Stimulated activated effector memory CD8-positive, alpha-beta T cell treated with anti-CD3 and anti-CD28 coated beads, Interleukin-12 subunit alpha, Interleukin-12 subunit beta, amount 100 ng/mL, for 72 hours (primary cell): ENCODE measurements at regions not wholly inside any gene's neighbourhood (a gene's known extent, or its start where the extent isn't known, plus 50 kb on each side); places are given as distances from the start of the nearest gene placed in this dataset.
"Not testable (repeated sequence)": the region's sequence is repeated elsewhere in the genome, so short reads cannot be mapped to it uniquely, and the experiment has no call there.

Experiments
- ATAC-seq: fragments of 150-1000 bp; cut with Tn5 transposase; 2 replicates; pipeline ENCODE4 v1.10.0; 2021
- DNase-seq, 2 donors: peaks; one replicate each; pipeline ENCODE4 v3.0.0; 2021 to 2022; ENCODE audit warnings: low spot score in 2 of 2
- H3K27ac Mint-ChIP-seq: one replicate; pipeline ENCODE4 v1.8.0; 2022; ENCODE audit warnings: mild to moderate bottlenecking, mixed read lengths
- H3K36me3 Mint-ChIP-seq: one replicate; pipeline ENCODE4 v1.8.0; 2022; ENCODE audit warnings: mild to moderate bottlenecking, mixed read lengths
- H3K4me1 Mint-ChIP-seq: one replicate; pipeline ENCODE4 v1.8.0; 2022; ENCODE audit warnings: mixed read lengths
- H3K4me3 Mint-ChIP-seq: one replicate; pipeline ENCODE4 v1.8.0; 2022; ENCODE audit warnings: mild to moderate bottlenecking, mixed read lengths
- H3K9me3 Mint-ChIP-seq: one replicate; pipeline ENCODE4 v1.8.0; 2022; ENCODE audit warnings: mixed read lengths

DNA sequence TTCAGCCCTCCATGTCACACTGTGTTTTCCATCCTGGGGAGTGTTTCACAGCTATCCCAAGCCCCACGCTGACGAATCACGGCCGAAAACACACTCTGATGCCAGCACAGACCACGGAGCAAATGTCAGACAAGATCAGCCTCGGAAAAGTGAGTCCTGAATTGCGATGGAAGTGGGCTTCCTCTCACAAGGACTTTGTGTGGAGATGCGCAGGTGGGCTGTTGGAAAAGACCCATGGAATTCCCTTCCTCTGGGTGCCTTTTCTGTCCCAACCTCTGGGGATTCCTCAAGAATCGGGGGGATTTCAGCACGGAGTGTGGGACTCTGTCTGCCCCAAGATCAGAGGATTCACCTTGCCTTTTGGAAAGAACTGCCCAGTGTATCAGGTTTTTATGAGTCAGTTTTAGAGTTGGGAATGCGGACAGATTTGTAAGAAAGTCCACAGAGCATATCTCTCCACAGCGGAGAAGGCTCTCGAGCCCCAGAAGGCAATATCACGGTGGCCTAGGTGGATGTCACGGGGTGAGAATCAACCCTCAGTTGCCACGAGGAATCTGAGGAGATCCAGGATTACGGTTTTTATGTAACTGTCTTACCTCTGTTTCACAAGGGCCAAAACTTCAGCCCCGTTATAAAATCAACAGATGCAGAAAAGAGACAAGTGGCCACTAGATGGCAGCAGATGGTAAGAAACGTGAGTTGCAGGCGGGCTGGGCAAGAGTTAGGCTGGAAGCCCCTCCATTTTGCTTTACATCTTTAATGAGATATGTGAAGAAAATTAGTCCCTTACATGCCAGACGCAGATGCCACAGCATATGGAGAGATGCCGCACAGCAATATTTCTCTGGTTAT, 201.9 kb downstream of the DAD1 start:
- DNase-seq (peak in 1 of 2 donors; percentile 1), ATAC-seq (no peak)
- no peaks in the 10 kb centered on the region for H3K4me1 Mint-ChIP-seq
- no peaks in the 10 kb centered on the region for H3K9me3 Mint-ChIP-seq
- H3K27ac Mint-ChIP-seq, result no peak overlapping the region
- H3K36me3 Mint-ChIP-seq, result no peaks in the 10 kb centered on the region
- no peak overlapping the region for H3K4me3 Mint-ChIP-seq

DNA sequence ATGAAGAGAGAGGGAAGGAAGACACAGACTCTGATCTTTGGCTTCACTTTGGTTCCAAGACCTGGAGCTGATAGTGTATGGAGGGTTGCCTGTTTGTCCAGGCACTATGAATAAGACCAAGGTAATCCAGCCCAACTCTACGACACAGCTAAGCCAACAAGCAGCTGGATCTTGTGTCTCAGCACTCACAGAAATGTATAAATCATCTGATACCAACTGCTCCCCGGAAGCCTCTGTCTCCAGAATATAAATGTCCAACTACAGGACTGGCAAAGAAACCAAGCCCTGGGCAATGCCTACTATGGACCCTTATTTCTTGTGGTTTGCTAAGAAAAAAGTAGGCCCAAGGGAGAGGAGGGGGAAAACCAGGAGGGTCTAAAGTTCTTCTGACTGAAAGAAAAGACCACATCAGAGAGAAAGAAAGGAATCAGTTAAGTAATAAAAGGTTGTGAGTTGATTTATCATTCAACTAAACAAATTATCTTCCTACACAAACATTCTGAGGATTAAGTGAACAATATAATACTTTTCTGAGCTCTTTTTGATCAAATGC, 204.0 kb downstream of the DAD1 start:
- DNase-seq (no peak), ATAC-seq (no peak)
- H3K36me3 Mint-ChIP-seq, result no peaks in the 10 kb centered on the region
- H3K27ac Mint-ChIP-seq, result no peak overlapping the region
- no peaks in the 10 kb centered on the region for H3K9me3 Mint-ChIP-seq
- H3K4me1 Mint-ChIP-seq, result no peaks in the 10 kb centered on the region
- H3K4me3 Mint-ChIP-seq, result no peak overlapping the region

DNA sequence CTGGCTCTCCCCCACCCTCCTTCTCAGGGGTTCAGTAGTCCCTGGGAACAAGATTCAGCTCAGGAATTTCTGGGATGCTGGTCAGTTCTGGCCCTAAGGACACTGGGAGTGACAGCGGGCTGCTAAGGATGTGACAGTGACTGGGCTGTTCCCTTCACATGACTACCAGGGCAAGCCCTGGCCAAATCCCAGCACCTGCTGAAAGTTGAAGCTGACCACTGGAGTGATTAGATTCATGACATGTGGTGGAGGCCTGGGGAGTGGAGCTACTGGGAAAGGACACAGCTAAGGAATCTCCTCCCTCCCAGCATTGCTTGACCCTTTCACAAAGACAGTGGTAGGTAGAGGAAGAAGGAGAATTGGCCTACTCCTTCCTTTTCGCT, 204.9 kb downstream of the DAD1 start:
- no peak for DNase-seq
- H3K27ac Mint-ChIP-seq, result no peak overlapping the region
- no peaks in the 10 kb centered on the region for H3K36me3 Mint-ChIP-seq
- ATAC-seq, result no peak
- no peak overlapping the region for H3K4me3 Mint-ChIP-seq
- no peaks in the 10 kb centered on the region for H3K9me3 Mint-ChIP-seq
- no peaks in the 10 kb centered on the region for H3K4me1 Mint-ChIP-seq

DNA sequence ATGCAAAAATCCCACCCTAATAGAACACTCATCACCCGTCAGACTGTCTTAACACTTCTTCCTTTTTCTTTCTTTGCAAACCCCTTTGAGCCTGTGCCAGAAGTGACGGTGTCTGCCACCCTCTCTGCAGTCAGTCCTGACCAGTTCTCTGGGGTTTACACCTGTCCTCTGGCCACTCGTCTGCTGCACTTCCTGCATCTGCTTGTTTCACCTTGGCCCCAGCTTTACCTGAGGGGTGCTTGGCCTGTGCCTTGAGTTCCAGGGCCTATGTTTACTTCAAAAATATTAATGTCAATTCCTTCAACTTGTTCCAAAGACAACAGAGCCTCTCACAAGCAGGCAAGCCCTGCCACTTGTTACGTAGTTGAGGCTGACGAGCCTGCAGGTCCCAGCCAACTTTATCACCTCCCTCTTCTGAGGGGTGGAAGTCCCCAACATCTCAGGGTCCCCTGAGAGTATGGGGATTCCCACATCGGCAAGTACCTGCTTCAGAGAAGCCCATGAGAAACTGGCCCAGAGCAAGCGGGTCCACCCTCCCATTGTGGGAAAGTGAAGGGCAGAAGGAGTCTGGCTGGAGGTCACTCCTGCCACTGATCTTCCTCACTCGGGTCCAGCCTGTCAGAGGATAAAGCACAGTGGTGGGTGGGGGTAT, 205.4 kb downstream of the DAD1 start:
- ATAC-seq (peak; percentile 48), DNase-seq (no peak)
- Mint-ChIP-seq H3K36me3 (no peaks in the 10 kb centered on the region), H3K4me1 (no peaks in the 10 kb centered on the region), H3K27ac (peak overlapping the region; percentile 40), H3K4me3 (no peak overlapping the region), H3K9me3 (no peaks in the 10 kb centered on the region)

DNA sequence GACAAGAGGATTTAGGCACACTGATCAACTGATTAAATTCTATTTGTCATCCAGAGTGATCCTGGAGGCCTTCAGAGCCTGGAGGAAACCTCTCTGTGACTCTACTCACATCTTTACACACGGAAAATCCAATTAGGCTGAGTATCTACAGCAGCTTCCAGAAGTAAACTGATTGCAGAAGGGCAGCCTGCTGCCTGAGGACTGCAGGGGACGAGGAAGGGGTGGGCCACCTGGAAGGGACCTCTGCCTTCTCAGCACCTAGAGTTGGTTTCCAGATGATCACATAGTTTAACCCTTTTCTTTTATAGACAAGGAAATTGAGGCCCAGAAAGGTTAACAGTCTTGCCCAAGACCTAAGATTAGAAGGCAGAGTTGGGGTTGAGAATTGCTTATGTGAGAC, 206.1 kb downstream of the DAD1 start:
- no peak for DNase-seq
- Mint-ChIP-seq H3K9me3 (no peaks in the 10 kb centered on the region), H3K4me3 (no peak overlapping the region), H3K4me1 (no peaks in the 10 kb centered on the region), H3K27ac (peak overlapping the region; percentile 40), H3K36me3 (no peaks in the 10 kb centered on the region)
- no peak for ATAC-seq

DNA sequence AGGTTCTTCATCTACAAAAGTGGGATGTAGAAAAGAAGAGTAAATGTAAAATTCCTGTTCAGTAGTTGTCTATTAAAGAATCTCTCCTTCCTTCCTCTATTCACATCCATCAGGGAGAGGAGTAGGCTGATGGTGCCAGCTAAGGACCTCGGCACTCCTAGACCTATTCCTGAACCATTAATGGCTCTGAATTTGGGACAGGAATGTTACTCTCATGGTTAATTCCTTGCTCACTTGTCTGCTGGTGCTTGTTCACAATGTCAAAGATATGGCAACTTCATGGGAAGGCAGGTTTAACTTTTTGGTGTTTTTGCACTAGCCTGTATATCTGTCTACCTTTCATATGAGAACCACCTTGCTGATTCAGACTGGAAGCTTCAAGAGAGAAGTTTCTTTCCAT, 206.6 kb downstream of the DAD1 start:
- no peak for ATAC-seq
- H3K4me3 Mint-ChIP-seq, result no peak overlapping the region
- H3K9me3 Mint-ChIP-seq, result no peaks in the 10 kb centered on the region
- H3K36me3 Mint-ChIP-seq, result no peaks in the 10 kb centered on the region
- no peaks in the 10 kb centered on the region for H3K4me1 Mint-ChIP-seq
- DNase-seq, result no peak
- H3K27ac Mint-ChIP-seq, result no peak overlapping the region

DNA sequence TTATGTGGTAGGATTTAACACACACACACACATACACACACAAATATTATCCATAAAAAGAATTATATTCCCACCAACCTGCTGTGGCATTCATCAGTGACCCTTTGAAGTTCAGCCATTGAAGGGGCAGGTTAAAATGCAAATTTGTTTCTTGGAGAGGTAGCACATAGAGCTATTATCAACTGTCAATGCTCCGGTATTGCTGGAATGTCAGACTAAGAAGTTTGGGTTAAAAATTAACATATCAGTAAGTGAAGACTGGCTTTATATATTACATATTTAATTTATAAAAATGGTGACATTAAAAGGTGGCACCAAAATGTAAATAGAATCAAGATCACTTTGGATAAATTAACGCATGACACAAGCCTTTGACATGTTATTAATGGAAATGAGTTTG, 207.3 kb downstream of the DAD1 start:
- Mint-ChIP-seq H3K27ac (no peak overlapping the region), H3K36me3 (no peaks in the 10 kb centered on the region), H3K4me1 (no peaks in the 10 kb centered on the region), H3K4me3 (no peak overlapping the region), H3K9me3 (no peaks in the 10 kb centered on the region)
- ATAC-seq, result no peak
- DNase-seq, result no peak

DNA sequence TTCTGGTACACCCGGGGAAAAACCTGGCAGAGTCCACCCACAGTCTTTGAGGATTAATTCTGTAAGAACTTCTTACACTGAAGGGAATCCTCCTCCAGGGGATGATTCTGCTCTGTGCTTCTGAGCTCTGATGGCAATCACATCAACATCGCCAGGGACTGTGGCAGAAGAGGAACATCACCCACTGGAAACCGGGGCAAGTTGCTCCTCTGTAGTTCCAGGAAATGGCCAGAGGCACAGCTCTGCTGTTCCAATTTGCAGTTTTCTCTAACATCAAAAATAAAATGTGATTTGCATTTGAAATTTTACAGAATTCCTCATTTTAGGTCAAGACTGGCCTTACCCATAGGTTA, 207.6 kb downstream of the DAD1 start:
- ATAC-seq (no peak), DNase-seq (no peak)
- no peak overlapping the region for H3K4me3 Mint-ChIP-seq
- no peaks in the 10 kb centered on the region for H3K4me1 Mint-ChIP-seq
- no peak overlapping the region for H3K27ac Mint-ChIP-seq
- H3K9me3 Mint-ChIP-seq, result no peaks in the 10 kb centered on the region
- no peaks in the 10 kb centered on the region for H3K36me3 Mint-ChIP-seq

DNA sequence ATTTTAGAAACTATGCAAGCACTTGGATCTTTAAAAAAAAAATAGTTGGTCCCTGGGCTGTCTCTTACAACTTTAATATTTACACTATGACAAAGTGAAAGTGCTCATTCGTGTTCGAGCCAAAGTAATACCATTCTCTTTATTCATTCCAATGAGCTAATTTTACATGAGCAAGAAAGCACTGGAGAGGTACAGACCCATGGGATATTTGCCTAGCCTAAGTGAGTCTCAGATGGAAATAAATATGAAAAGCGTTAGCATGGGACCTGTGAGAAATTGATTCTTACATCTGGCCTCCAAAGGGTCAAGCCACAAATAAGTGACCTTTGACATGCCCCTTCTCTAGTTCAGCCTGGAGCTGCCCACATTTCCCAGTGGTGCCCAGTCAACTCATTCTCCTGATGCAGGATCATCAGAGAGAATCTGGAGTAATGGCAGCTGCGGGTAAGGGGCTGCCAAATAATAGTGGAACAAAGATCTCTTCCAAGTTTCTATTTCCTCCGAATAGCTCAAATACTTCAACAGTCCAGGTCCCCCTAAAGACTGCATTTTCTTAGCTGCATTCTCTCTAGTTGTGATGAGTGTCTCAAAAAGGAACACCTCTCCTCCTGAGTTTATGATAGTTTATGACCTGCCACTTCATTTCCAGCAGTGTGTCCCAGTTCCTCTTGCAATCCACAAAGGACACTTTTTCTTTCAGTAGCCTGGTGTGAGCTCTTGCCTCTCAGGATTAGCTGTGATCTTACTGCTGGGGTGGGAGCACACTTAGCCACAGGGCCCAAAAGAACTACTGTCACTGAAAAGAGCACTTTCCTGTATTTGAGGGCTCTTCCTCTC, 208.2 kb downstream of the DAD1 start:
- no peak for ATAC-seq
- Mint-ChIP-seq H3K36me3 (no peaks in the 10 kb centered on the region), H3K27ac (no peak overlapping the region), H3K4me3 (no peak overlapping the region), H3K9me3 (no peaks in the 10 kb centered on the region), H3K4me1 (no peaks in the 10 kb centered on the region)
- DNase-seq, result no peak

DNA sequence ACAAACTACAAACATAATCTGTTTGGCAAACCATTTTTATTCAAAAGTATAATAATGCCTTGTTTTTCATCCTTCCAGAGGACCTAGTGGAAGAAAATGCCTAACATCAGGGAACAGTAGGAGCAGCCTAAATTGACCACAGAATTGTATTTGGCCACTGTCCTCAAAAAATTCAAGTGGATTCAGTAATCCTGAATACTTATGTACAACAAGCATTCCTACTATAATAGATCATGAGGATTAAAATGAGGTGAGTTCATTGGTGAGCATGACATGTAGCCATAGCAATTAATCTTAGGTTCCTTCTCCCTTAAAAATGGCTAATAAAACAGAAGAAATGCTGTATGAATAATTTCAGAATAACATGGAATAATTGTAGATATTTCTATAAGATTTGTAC, 209.3 kb downstream of the DAD1 start:
- H3K9me3 Mint-ChIP-seq, result no peaks in the 10 kb centered on the region
- no peak overlapping the region for H3K4me3 Mint-ChIP-seq
- no peak overlapping the region for H3K27ac Mint-ChIP-seq
- DNase-seq, result no peak
- ATAC-seq, result no peak
- H3K36me3 Mint-ChIP-seq, result no peaks in the 10 kb centered on the region
- no peaks in the 10 kb centered on the region for H3K4me1 Mint-ChIP-seq

DNA sequence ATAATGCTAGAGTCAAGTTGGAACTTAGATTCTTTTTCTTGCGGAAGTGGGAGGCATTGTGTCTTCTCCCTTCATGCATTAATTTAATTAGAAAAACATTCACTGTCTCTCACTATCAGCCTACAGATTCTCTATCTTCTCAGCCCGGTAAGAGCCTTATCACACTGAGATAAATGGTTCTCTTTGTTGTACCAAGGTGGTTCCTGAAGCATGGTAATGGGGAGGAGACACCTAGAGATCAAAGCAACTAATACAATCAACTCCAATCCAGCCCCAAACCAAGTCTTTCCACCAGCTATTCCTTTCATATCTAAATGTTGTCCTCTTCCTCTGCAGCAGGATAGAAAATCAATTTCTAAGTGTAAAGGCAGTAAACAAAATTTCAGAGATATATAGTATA, 210.8 kb downstream of the DAD1 start:
- ATAC-seq (no peak), DNase-seq (no peak)
- Mint-ChIP-seq H3K9me3 (no peaks in the 10 kb centered on the region), H3K4me3 (no peak overlapping the region), H3K4me1 (no peaks in the 10 kb centered on the region), H3K27ac (no peak overlapping the region), H3K36me3 (no peaks in the 10 kb centered on the region)

DNA sequence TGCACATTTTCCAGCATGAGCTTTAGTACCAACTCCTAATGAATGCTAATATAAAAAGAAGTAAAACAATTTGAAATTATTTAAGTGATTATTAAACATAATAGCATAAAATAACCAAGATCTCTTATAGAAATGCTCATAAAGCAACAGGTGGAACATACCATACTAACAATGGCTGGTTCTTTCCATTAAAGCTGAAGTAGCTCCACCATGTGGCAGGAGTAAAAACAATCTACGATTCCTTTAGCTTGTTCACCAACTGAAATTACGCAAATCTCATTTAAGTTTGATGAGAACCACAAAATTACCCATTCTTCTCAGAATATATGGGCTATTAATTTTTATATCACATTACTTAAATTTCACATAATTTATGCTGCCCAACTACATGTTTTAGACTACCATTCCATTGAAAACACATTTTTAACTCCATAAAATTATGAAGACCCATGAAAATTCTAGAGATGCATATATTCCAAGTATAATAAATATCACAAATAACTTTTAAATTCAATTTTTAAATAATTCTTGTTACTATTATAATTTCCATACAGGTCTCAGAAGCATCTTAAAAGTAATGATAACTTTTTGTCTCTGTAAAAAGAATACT, 213.6 kb downstream of the DAD1 start:
- H3K4me3 Mint-ChIP-seq, result no peak overlapping the region
- no peak for DNase-seq

DNA sequence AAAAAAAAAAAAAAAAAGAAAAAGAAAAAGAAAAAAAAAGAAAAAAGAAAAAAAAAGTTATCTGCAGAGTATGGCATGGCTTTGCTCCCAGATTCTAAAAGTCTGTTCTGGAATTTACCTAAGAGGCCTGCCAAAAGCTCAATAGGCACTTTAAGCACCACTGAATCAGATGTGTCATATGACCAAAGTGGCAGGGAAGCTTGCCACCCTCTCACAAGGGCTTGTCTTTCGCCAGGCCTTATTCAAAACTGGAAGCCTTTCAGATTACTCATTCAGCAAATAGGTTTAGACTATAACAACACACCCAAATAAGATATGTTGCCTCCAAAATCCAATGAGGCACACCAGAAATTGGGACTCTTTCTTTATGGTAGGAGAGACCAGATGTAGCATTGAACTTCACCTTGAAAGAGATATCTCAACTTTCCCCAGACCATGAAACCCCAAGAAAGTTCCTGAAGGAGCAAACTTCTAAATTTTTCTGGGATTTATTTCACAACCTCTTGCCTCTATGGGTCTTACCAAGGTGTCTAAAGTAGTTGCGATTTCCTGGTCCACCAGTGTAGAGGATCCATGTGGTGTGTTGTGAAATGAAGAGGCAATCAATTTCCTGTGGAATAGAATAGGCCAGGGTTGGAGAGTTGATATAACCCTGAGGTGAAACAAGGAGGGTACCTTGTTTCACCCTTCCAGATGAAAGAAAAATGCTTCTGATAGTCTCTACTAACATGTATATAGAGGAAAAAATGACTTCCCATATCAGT, 218.8 kb downstream of the DAD1 start:
- no peaks in the 10 kb centered on the region for H3K9me3 Mint-ChIP-seq
- H3K4me1 Mint-ChIP-seq, result no peaks in the 10 kb centered on the region
- ATAC-seq (no peak), DNase-seq (no peak)
- H3K4me3 Mint-ChIP-seq, result no peak overlapping the region
- no peak overlapping the region for H3K27ac Mint-ChIP-seq
- no peaks in the 10 kb centered on the region for H3K36me3 Mint-ChIP-seq

More for the DNA sequence above, 213.6 kb downstream of the DAD1 start:
- Mint-ChIP-seq H3K27ac (no peak overlapping the region), H3K9me3 (no peaks in the 10 kb centered on the region), H3K36me3 (no peaks in the 10 kb centered on the region), H3K4me1 (no peaks in the 10 kb centered on the region)
- ATAC-seq, result no peak

DNA sequence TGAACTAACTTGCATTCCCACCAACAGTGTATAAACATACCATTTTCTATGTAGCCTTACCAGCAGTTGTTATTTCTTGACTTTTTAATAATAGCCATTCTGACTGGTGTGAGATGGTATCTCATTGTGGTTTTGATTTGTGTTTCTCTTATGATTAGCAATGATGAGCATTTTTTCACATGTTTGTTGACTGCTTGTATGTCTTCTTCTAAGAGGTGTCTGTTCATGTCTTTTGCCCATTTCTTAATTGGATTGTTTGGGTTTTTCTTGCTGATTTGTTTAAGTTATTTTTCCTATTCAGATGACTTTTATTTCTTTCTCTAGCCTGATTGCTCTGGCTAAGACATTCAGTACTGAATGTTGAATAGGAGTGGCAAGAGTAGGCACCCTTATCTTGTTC, 230.3 kb downstream of the DAD1 start:
- ATAC-seq (no peak), DNase-seq (no peak)
- Mint-ChIP-seq H3K27ac (no peak overlapping the region), H3K9me3 (no peaks in the 10 kb centered on the region), H3K4me3 (no peak overlapping the region), H3K36me3 (no peaks in the 10 kb centered on the region), H3K4me1 (no peaks in the 10 kb centered on the region)

DNA sequence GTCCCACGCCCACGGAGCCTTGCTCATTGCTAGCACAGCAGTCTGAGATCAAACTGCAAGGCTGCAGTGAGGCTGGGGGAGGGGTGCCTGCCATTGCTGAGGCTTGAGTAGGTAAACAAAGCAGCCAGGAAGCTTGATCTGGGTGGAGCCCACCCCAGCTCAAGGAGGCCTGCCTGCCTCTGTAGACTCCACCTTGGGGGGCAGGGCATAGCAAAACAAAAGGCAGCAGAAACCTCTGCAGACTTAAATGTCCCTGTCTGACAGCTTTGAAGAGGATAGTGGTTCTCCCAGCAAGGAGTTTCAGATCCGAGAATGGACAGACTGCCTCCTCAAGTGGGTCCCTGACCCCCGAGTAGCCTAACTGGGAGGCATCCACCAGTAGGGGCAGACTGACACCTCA, 239.7 kb downstream of the DAD1 start:
- ATAC-seq, DNase-seq, H3K4me3 Mint-ChIP-seq, H3K27ac Mint-ChIP-seq, H3K9me3 Mint-ChIP-seq, H3K4me1 Mint-ChIP-seq, H3K36me3 Mint-ChIP-seq: not testable (repeated sequence)
